ENCODE measurements at regions not wholly inside any gene's neighbourhood (a gene's known extent, or its start where the extent isn't known, plus 50 kb on each side); places are given as distances from the start of the nearest gene placed in this dataset.

DNA sequence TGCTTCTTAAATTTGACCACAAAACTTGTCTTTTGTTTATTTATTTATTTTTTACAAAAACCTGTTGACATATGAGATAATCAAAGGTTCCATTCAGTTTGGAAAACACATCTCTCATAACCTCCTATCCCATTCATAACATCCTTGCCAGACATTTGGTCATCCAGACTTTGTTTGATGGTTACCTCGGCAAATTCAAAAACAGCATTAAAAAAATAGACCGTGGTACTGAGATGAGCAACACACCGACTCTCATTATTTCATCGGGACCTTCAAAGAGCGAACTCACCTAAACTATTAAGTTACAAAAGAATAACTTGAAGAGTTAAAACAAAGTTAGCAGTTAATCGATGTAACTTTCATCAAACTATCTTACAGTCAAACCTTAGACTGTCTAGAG, 85.8 kb upstream of the RPS6KA3 start:
- BruUV-seq (replicated peaks): no TSS peak
- CTCF ChIA-PET (ENCODE audit: low intra/inter-chr PET ratio): no interaction called here
- no peaks in the 10 kb centered on the region; a peak in 1 of 5 replicates for H3K27me3 ChIP-seq (ENCODE audit: control insufficient read depth in 2 of 2, insufficient read depth in 2 of 2, low read length in 2 of 2)
- H3K27ac ChIP-seq (ENCODE audit: extremely low read depth, low read depth, low read length): no peak overlapping the region
- no peaks in the 10 kb centered on the region for H3K4me1 ChIP-seq (replicated peaks in 1 of 2; ENCODE audit: control insufficient read depth in 2 of 2, insufficient read depth in 2 of 2, low read length in 2 of 2)
- H3K4me2 ChIP-seq (ENCODE audit: insufficient read depth, low read length): no peak overlapping the region
- FAIRE-seq: no peak
- in situ Hi-C loops (cut with MboI) (no loop called here), intact Hi-C loops (cut with micrococcal nuclease) (no loop called here)
- H3K9me1 ChIP-seq (ENCODE audit: control insufficient read depth, insufficient read depth, low read length): no peaks in the 10 kb centered on the region
- H3K79me2 ChIP-seq (ENCODE audit: control insufficient read depth, insufficient read depth, low read length): no peaks in the 10 kb centered on the region
- H3K9ac ChIP-seq (ENCODE audit: insufficient read depth in 1 of 2, low read depth in 2 of 2, low read length in 2 of 2): no peak overlapping the region
- no peaks in the 10 kb centered on the region for H3K9me3 ChIP-seq (replicated peaks; ENCODE audit: control insufficient read depth, insufficient read depth, low read depth, low read length)
- no peak for ATAC-seq
- WGBS (ENCODE audit: insufficient coverage, low coverage, missing lambda C conversion rate): 3% methylated on average over 6 of the region's 6 CpGs
- no peaks in the 10 kb centered on the region for H3K36me3 ChIP-seq (ENCODE audit: control insufficient read depth, insufficient read depth, low read length)
- H4K20me1 ChIP-seq (replicated peaks; ENCODE audit: control insufficient read depth, insufficient read depth, low read length): no peaks in the 10 kb centered on the region
- no peak overlapping the region for H3K4me3 ChIP-seq
- DNase-seq (ENCODE audit: extremely low read depth in 1 of 4, low spot score in 3 of 4): no peak
- no peak overlapping the region for H2AFZ ChIP-seq (ENCODE audit: low read depth, low read length)
- POLR2A ChIA-PET: no interaction called here
- TF ChIP-seq, protein P1, sequence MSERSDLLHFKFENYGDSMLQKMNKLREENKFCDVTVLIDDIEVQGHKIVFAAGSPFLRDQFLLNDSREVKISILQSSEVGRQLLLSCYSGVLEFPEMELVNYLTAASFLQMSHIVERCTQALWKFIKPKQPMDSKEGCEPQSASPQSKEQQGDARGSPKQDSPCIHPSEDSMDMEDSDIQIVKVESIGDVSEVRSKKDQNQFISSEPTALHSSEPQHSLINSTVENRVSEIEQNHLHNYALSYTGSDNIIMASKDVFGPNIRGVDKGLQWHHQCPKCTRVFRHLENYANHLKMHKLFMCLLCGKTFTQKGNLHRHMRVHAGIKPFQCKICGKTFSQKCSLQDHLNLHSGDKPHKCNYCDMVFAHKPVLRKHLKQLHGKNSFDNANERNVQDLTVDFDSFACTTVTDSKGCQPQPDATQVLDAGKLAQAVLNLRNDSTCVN (CRISPR knock-in tag; IDR thresholded peaks at IDR 0.05): no peak
- TF ChIP-seq MEIS2 (IDR thresholded peaks at IDR 0.05; ENCODE audit: partially characterized antibody) (no peak), CCAR2 (IDR thresholded peaks at IDR 0.05; ENCODE audit: low read depth, low read length) (no peak), SP1 (CRISPR knock-in tag; IDR thresholded peaks at IDR 0.05) (no peak), ZNF239 (CRISPR knock-in tag; IDR thresholded peaks at IDR 0.05) (no peak), ZNF316 (IDR thresholded peaks at IDR 0.05) (no peak)
- TF ChIP-seq, protein P2, sequence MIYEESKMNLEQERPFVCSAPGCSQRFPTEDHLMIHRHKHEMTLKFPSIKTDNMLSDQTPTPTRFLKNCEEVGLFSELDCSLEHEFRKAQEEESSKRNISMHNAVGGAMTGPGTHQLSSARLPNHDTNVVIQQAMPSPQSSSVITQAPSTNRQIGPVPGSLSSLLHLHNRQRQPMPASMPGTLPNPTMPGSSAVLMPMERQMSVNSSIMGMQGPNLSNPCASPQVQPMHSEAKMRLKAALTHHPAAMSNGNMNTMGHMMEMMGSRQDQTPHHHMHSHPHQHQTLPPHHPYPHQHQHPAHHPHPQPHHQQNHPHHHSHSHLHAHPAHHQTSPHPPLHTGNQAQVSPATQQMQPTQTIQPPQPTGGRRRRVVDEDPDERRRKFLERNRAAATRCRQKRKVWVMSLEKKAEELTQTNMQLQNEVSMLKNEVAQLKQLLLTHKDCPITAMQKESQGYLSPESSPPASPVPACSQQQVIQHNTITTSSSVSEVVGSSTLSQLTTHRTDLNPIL (CRISPR knock-in tag; IDR thresholded peaks at IDR 0.05): no peak
- TF ChIP-seq, protein P3, sequence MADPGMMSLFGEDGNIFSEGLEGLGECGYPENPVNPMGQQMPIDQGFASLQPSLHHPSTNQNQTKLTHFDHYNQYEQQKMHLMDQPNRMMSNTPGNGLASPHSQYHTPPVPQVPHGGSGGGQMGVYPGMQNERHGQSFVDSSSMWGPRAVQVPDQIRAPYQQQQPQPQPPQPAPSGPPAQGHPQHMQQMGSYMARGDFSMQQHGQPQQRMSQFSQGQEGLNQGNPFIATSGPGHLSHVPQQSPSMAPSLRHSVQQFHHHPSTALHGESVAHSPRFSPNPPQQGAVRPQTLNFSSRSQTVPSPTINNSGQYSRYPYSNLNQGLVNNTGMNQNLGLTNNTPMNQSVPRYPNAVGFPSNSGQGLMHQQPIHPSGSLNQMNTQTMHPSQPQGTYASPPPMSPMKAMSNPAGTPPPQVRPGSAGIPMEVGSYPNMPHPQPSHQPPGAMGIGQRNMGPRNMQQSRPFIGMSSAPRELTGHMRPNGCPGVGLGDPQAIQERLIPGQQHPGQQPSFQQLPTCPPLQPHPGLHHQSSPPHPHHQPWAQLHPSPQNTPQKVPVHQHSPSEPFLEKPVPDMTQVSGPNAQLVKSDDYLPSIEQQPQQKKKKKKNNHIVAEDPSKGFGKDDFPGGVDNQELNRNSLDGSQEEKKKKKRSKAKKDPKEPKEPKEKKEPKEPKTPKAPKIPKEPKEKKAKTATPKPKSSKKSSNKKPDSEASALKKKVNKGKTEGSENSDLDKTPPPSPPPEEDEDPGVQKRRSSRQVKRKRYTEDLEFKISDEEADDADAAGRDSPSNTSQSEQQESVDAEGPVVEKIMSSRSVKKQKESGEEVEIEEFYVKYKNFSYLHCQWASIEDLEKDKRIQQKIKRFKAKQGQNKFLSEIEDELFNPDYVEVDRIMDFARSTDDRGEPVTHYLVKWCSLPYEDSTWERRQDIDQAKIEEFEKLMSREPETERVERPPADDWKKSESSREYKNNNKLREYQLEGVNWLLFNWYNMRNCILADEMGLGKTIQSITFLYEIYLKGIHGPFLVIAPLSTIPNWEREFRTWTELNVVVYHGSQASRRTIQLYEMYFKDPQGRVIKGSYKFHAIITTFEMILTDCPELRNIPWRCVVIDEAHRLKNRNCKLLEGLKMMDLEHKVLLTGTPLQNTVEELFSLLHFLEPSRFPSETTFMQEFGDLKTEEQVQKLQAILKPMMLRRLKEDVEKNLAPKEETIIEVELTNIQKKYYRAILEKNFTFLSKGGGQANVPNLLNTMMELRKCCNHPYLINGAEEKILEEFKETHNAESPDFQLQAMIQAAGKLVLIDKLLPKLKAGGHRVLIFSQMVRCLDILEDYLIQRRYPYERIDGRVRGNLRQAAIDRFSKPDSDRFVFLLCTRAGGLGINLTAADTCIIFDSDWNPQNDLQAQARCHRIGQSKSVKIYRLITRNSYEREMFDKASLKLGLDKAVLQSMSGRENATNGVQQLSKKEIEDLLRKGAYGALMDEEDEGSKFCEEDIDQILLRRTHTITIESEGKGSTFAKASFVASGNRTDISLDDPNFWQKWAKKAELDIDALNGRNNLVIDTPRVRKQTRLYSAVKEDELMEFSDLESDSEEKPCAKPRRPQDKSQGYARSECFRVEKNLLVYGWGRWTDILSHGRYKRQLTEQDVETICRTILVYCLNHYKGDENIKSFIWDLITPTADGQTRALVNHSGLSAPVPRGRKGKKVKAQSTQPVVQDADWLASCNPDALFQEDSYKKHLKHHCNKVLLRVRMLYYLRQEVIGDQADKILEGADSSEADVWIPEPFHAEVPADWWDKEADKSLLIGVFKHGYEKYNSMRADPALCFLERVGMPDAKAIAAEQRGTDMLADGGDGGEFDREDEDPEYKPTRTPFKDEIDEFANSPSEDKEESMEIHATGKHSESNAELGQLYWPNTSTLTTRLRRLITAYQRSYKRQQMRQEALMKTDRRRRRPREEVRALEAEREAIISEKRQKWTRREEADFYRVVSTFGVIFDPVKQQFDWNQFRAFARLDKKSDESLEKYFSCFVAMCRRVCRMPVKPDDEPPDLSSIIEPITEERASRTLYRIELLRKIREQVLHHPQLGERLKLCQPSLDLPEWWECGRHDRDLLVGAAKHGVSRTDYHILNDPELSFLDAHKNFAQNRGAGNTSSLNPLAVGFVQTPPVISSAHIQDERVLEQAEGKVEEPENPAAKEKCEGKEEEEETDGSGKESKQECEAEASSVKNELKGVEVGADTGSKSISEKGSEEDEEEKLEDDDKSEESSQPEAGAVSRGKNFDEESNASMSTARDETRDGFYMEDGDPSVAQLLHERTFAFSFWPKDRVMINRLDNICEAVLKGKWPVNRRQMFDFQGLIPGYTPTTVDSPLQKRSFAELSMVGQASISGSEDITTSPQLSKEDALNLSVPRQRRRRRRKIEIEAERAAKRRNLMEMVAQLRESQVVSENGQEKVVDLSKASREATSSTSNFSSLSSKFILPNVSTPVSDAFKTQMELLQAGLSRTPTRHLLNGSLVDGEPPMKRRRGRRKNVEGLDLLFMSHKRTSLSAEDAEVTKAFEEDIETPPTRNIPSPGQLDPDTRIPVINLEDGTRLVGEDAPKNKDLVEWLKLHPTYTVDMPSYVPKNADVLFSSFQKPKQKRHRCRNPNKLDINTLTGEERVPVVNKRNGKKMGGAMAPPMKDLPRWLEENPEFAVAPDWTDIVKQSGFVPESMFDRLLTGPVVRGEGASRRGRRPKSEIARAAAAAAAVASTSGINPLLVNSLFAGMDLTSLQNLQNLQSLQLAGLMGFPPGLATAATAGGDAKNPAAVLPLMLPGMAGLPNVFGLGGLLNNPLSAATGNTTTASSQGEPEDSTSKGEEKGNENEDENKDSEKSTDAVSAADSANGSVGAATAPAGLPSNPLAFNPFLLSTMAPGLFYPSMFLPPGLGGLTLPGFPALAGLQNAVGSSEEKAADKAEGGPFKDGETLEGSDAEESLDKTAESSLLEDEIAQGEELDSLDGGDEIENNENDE (IDR thresholded peaks at IDR 0.05; ENCODE audit: low read depth, low read length): no peak

Data from K562 (cell line).